ENCODE measurements at regions not wholly inside any gene's neighbourhood (a gene's known extent, or its start where the extent isn't known, plus 50 kb on each side); places are given as distances from the start of the nearest gene placed in this dataset.

GRCh38 chr9:2302606-2303005 lies 287.5 kb downstream of the SMARCA2 start:
- TF ChIP-seq POLR2A (IDR thresholded peaks at IDR 0.05; ENCODE audit: low read length) (no peak), GATA1 (IDR thresholded peaks at IDR 0.05; ENCODE audit: low read depth, low read length) (no peak)
